T1000 (cell line): ENCODE measurements at regions not wholly inside any gene's neighbourhood (a gene's known extent, or its start where the extent isn't known, plus 50 kb on each side); places are given as distances from the start of the nearest gene placed in this dataset.
A peak's percentile ranks its signal among the peaks of the same experiment; 100 is the strongest.
"Not testable (repeated sequence)": the region's sequence is repeated elsewhere in the genome, so short reads cannot be mapped to it uniquely, and the experiment has no call there.

Experiments
- DNase-seq: peaks from one replicate; lab custom pipeline; 2025; ENCODE audit warnings: mixed read lengths; lab: John Stamatoyannopoulos, UW

DNA sequence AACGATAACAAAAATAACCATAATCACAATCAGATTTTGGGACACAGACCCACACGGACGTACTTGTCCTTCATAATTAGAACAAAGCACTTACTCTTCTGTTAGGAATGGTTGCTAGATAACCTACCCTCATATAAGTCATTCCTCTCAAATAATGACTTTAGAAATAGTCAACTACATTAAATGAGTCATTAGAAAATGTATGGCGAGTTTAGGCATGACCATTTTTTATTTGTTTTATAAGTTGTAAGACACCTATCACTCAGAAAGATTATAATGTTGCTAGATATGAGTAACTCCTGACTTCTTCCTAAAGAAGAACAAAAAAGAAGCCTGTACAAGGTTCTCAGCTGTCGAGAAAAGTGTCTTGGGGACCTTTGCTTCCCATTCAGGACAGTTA lies 1637.5 kb upstream of the PCDH7 start:
- DNase-seq, result no peak

DNA sequence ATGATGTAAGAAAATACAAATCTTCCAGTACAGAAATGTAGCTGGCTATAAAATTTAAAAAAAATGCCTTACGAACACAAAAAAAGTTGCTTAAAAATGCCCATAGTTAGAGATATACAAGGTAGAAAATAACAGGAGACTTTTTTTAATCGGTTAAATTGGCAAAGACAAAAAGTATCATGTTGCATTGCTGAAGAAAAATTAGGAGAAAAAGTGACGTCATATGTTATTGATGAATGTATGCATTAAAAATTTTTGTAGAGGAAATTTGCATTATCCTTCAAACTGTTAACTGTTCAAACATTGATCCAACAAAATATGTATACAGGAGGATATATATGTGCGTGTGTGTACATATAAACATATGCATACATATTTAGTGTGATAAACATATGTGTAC lies 1634.4 kb upstream of the PCDH7 start:
- DNase-seq, result no peak

DNA sequence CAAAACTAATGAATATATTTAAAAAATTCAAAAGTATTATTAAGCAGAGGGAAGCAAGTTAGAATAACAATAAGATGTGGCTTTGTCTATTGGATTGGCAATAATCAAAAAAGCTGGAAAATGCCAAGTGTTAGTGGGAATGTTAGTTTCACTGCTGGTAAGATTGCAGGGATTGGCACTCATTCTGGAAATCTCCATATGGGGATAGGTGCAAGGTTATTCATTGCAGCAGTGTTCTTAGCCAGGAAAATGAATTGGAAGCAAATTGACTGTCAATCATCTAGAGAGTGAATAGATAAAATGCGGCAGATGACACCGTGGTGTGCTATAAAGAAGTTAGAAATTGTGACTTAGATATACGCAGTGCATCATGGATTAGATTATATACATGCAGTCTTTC lies 1615.5 kb upstream of the PCDH7 start:
- no peak for DNase-seq

DNA sequence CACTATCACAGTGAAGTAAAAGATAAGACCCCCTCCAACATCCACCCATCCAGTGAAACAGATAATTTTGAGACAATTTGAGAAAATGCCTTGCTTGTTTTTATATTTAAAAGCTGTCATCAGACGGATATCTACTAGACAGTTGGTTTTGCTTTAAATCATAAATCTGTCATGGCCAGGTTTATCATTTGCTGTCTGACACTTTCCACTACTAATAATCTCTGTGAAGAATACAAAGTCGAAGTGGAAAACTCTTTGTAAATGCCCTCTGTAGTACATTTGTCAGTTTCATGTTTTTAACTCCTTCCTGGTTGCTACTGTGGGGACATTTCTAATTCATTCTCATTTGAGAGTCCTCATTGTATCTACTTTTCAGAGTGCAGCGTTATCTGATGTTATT lies 1606.2 kb upstream of the PCDH7 start:
- DNase-seq, result no peak

DNA sequence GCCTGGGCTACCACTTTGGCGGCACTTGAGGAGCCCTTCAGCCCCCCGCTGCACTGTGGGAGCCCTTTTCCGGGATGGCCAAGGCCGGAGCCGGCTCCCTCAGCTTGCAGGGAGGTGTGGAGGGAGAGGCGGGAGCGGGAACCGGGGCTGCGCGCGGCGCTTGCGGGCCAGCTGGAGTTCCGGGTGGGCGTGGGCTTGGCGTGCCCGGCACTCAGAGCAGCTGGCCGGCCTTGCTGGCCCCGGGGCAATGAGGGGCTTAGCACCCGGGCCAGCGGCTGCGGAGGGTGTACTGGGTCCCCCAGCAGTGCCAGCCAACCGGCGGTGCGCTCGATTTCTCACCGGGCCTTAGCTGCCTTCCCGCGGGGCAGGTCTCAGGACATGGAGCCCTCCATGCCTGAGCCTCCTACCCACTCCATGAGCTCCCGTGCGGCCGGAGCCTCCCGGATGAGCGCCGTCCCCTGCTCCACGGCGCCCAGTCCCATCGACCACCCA lies 1602.9 kb upstream of the PCDH7 start:
- DNase-seq, result not testable (repeated sequence)

DNA sequence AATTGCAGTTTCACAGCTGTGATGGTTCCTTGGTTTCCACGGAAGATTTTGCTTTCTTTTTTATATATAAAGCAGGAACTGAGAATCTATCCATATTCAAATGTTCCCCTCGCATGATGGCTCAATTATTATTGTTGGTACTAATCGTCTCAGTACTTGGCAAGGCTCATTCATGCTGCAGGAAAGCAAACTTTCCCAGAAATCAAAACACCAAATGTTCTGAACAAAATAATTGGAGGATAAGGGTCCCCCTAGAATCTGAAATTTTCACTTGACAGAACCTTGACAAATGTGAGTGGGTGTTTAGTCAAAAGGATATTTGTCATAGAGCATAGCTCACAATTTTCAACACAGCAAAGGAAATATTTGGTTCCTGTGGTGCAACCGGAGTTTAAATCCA lies 1598.6 kb upstream of the PCDH7 start:
- no peak for DNase-seq

DNA sequence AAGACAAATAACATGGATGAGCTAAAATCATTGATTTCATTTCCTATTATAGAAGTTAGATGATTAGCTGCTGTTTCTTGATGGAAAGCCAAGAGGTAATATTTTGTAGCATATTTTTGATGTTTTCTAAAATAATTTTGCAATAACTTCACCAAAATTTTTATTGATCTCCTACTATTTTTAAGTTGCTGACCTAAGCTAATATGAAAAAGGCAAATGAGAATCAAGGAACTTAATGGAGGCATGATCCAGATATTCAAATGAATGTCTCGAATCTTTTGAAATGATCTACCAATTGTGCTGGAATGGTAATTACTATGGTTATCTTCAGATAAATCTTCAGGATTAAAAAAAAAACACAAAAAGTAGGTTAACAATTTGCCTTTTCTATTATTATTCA lies 1591.4 kb upstream of the PCDH7 start:
- DNase-seq, result no peak

DNA sequence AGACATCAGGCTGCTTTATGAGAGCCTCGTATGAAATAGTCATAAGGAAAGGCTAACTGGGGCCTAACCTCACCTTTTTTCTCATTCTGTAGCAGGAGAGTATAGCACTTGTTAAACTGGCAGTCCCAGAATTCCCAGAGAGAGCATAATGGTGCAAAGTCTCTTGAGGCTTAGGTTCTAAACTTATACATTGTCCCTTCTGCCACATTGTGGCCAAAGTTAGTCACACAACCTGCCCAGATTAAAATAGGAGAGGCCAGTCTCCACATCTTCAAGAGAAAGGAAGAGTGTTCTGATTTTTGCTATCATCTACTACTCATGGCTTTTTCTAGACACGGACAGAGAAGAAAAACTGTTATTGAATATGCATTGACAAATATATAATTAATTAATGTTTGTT lies 1588.9 kb upstream of the PCDH7 start:
- DNase-seq, result no peak

DNA sequence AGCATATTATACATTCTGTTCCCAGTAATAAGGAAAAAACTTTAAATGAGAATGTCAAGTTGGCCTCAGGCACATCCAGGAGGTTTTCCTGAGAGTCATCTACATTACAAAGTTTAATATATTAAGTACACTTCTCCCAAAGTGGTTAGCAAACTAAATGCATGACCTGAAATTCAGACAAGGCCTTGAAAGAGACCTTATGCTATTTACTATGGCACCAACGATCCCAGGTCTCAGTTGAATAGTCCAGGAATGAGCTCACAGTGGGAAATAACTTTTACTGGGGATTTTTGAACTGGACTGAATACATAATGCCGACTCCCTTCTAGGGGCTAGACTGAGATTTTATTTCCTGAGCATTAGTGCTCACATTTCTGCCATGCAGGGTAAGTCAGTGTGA lies 1577.5 kb upstream of the PCDH7 start:
- no peak for DNase-seq

DNA sequence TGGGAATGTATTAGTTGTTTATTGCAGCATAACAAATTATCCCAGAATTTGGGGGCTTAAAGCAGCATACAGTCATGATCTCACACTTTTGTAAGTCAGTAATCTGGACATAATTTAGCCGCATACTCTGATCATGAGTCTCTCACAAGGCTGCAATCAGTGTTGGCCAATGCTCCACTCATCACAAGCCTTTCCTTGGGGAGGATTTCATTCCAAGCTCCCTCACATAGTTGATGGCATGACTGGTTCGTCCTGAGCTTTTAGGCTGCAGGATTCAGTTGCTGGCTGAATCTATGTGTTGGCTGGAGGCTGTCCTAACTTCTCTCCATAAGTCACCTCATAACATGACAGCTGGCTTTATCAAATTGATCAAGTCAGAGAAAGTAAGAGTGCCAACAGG lies 1568.6 kb upstream of the PCDH7 start:
- DNase-seq, result no peak

DNA sequence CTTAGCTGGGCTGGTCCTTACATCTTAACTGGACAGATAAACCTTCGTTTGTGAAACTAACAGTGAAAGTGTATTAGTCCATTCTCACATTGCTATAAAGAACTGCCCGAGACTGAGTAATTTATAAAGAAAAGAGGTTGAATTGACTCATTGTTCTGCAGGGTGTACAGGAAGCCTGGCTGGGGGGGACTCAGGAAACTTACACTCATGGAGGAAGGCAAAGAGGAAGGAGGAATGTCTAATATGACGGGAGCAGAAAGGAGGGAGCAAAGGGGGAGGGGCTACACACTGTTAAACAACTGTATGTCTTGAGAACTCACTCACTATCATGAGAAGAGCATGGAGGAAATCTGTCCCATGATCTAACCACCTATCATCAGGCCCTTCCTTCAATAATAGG lies 1566.5 kb upstream of the PCDH7 start:
- DNase-seq, result no peak

DNA sequence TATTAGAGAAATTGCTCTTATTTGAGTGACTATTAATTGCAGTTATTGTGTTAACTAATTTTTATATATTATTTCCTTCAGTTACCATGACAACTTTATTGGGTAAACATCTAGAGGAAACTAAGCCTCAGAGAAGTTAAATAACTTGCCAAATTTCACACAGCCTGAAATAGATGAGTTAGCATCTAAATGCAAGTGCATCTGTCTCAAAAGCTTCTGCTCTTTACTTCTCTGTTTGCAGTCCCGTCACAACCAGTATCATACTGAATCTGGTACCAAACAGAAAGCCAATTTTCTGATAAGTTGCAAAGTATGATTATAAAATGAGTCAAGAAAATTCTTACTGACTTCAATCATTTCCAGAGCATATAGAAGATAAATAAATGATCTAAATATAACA lies 1544.9 kb upstream of the PCDH7 start:
- no peak for DNase-seq

DNA sequence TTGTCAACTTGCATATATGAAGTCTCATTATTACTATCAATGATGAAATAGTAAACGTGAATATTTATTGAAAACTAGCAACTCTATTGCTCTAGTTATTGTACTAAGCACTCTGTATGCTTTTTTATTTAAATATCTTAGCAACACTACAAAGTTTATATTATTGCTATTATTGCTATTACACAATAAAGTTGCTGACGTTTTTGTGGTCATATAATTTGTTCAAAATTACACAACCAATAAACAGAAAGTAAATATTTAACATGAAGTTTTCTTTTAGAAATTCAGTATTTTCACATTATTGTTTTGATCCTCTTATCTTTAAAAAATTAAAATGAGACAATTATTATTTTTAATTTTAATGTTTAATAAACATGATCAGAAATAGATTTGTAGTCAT lies 1521.1 kb upstream of the PCDH7 start:
- DNase-seq, result no peak

DNA sequence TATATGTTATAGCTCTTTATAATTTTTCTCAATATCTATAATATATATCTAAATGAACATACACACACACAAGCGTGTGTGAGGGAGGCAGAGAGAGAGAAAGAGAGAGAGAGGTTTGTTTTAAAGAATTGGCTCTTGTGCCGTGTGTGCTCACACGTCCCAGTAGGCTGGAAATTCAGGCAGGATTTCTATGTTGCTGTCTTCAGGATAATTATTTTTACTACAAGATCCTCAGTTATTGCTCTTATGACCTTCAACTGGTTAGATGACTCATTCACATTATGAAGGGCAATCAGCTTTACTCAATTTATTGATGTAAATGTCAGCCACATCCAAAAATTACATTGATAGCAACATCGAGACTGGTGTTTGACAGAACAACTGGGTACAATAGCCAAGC lies 1520.7 kb upstream of the PCDH7 start:
- no peak for DNase-seq

DNA sequence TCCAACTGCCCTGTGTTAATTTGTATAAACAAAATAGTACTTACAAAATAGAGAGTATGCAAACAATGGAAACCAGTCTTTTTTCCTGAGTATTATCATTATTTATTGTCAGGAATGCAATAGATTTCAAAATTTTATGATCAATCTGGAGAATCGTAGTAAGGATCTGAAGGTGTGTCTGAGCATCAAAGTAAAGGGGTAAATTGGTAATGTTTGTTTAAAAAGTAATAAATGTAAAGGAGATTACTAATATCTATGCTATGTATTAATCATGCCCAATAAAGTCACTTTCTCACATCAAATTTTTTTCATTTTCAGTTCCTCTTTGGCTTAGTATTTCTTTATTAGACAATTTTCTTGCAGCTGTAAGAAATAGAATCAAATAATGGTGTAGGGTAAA lies 1507.1 kb upstream of the PCDH7 start:
- no peak for DNase-seq

DNA sequence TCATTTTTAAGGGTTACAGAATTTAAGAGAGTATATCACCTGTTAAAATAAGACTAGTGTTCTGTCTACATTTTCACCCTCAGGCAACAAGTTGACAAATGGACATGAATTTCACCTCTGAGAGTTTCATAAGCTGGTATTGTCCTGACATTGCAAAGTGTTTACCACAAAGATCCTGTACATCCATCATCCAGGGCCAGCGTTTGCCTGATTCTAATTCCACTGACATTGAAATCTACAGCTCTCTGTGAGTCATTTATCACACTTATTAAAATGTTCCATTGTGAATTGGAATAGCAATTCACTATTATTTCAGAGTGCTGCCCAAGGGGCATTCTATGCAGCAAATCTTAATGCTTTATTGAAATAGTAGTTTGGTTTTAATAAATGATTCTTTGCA lies 1499.4 kb upstream of the PCDH7 start:
- DNase-seq, result no peak

DNA sequence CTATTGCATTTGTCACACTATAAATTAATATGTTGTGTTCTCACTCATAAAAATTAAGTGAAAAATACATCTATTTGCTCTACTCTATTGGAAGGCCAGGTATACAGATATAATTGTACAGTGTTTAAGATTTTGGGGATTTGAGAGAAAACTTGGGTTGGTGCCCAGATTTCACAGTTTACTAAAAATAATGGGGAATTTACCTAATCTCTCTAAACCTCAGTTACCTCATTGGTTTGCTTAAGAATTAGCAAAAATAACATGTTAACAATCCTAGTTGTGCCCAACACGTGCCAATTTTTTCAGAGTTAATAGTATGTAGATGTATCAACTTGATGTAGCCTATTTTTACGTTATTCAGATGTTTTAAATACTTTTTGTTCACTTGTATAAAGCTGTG lies 1495.3 kb upstream of the PCDH7 start:
- DNase-seq, result no peak

DNA sequence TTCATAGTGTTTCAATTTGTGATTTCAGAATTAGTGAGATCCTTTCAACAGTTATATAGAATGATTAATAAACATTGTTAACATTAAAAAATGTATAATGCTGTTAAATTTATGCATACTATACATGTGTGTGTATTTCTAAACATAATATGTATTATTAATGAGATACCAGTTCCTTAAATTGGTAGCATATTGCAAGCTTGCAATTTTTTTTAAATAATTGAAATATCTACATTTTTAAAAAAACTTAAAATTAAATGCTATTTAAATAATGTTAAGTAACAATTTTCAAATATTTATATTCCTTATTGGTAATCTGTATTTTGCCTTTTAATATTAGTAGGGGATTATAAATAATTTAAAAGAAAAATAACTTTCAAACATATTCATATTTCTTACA lies 1479.5 kb upstream of the PCDH7 start:
- DNase-seq, result no peak

DNA sequence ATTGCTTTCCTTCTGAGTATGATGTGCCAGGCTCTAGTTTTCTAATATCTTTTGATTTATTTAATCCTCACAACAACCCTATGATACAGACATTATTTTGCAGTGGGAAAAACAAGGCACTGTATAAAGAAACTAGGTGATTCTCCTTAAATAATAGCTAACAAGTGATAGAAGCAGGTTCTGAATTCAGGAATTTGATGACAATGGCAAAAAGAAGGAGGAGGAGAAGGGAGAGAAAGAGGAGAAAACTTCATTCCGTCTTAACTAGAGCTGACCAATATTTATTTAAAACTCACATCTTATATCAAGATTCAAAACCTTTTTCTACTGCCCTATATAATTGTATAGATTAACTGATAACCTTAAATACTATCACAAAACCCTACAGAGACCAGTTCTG lies 1477.1 kb upstream of the PCDH7 start:
- DNase-seq, result no peak

DNA sequence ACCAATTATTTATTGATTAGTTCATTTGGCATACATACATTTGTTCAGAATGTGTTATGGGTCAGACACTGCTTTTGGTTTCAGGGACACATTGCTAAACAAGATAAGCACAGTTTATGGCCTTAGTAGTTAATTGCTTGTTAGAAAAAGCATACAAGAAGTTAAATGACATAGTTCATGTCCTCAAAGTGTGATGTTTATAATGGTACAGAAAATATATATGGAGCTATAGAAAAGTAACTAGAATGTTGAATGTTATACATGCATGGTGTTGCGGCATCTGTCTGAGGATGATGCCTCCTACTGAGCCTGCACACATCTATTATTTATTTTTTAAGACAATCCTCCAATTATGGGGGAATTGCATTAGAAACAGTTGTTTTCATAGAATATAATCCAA lies 1476.3 kb upstream of the PCDH7 start:
- no peak for DNase-seq

DNA sequence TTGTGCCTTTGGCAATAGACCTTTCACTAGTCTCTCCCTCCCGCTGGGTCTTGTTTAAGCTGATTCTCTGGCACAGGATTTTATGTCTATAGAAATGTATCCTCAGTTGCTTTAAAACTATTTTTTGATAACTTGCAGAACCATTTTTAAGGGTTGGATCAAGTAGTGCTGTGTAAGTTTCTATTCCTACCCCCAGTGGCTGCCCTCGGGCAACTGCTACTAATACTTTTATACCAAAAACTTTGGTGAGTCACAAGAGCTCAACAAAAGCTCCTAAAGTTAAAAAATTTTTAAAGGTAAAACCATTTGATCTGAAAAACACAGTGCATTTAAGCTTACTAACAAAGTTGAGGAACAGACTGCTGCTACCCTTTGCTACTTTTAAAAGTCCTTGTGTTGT lies 1460.6 kb upstream of the PCDH7 start:
- no peak for DNase-seq

DNA sequence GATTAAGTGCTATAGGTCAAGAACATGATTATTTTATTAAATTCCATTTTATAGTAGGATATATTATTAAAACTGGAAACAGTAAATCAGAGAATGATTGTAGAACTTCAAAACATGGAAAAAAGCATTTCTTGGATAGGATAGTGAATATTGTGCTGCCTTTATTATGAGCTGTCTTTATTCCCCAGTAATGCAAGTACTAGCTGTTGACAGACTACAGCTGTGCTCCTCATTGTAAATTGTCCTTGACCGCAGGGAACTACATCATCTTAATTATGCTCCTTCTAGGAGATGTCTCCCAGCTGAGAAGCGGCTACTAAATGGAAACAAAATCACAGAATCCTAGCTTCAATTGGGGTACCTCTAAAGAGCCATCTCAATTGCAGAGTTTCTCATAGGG lies 1457.2 kb upstream of the PCDH7 start:
- DNase-seq, result no peak

DNA sequence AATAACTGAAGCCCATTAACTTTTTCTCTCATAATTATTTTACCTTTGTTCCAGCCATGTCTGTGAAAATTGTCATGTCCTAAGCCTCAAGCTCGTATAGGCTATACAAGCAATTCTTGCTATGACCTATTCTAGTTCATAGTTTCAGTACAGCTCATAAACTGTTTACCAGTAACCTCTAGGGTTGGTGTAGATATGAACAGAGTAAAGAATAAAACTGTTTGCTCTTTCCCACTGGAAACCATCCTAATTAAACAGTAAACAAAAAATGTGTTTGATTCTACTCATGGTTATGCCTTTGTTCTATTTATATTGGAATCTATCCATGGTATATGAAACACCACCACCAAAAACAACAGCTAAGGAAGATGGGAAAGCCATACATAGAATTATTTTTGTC lies 1444.0 kb upstream of the PCDH7 start:
- no peak for DNase-seq

DNA sequence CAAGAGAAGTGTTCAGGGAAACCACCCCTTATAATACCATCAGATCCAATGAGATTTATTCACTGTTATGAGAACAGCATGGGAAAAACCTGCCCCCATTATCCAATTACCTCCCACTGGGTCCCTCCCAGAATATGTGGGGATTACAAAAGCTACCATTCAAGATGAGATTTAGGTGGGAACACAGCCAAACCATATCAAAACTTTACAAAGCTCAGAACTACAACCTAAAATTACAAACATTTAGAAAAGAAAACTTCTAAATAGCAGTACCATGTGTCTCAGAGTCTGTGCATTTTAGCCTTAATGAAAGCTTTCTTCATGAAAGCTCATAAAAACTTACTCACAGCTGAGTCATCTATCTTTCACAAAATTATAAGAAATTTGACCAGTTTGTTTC lies 1442.8 kb upstream of the PCDH7 start:
- peak; percentile 55 for DNase-seq

DNA sequence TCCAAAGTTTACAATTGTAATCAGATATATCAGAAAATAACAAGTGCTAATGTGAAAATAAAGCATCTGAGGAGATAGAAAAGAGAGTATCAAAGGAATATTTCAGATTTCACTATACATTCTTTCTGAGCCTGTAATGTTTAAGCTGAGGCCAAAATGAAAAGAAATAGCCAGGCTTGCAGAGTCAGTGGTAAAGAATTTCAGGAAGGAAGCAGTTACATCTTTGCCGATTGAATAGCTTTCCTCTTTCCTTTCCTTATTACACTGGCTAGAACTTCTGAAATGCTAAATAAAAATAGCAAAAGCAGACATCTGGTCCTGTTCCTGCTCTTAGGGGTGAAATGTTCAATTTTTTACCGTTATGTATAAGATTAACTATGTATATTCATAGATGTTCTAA lies 1441.6 kb upstream of the PCDH7 start:
- DNase-seq, result no peak
